ENCODE measurements at regions not wholly inside any gene's neighbourhood (a gene's known extent, or its start where the extent isn't known, plus 50 kb on each side); places are given as distances from the start of the nearest gene placed in this dataset.

DNA sequence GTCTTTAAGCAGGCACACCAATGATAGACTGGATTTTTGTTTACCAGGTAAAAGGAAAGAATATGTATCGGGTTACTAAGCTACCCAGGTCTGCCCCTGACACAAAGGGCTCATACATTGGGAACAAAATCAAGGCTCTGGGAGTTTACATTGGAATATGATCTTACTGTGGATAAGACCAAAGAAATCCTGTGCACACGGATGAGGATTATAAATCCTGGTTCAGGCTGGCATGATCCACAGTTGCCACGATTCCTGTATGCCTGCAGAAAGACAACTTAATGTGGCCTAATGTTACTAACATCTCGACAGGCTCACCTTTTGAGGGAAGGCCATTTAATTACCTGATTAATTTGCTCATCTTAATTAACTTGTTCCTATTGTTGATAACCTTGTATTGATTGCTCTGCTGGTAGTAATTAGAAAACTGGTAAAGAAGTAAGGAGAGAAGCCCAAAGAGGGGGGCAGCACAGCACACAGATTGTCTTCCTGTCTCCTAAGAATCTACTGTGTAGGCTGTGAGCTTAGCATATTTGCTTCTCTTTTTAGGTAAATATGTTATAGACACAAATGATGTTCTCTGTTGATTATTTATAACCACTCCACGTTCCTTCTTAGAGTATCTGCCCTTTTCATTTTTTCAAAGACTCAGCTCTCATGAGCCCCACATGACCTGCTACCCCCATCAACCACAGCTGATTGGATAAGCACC is 51.0 kb upstream of the TOX3 start:
- peak in 1 of 4 donors; percentile 23 for DNase-seq (ENCODE audit: low read depth in 4 of 4, low spot score in 3 of 4)

DNA sequence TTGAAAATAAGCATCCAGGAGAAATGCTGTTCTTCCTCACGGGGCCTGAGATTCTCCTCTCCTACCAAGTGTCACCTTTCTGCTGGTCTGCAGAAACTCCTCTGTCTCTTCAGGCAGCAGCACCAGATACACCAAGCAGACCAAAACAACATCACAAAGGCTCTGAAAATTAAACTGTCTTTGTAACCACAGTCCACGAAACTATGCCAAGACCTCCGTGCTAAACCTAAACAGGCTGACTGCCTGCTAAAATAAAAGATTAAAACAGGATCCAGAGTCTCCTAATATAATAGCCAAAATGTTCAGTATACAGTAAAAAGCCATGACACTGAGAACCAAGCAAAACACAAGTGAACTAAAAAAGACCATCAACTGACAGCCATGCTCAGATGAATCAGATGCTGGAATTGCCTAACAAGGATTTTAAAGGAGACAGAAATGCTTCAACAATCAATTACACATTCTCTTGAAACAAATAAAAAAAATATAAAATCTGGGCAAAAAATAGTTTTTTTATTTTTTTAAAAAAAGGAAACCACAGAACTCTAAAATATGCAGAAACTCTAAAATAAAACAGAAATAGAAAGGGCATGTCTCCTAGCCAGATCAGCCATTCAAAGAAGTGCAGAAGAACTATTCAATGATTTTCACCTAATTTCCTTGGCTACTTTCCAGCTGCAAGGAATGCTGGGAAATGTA is 50.3 kb upstream of the TOX3 start:
- no peak for DNase-seq (ENCODE audit: low read depth in 4 of 4, low spot score in 3 of 4)

All from right renal pelvis (tissue), 4 donors.